Coronary artery (tissue), 2 donors: ENCODE measurements at regions not wholly inside any gene's neighbourhood (a gene's known extent, or its start where the extent isn't known, plus 50 kb on each side); places are given as distances from the start of the nearest gene placed in this dataset.

Source experiments
- DNase-seq: peaks from one replicate; pipeline ENCODE4 v3.0.0-alpha.2; 2017; ENCODE audit warnings: low spot score
- H3K27ac ChIP-seq, 2 donors: fragments of 200-600 bp; sonication (generic); one replicate each; pipeline ENCODE4 v1.5.1; 2016 to 2019
- H3K4me3 ChIP-seq: fragments of 200-600 bp; sonication (generic); 2 replicates; pipeline ENCODE4 v1.5.1; 2016; ENCODE audit warnings: mild to moderate bottlenecking, moderate library complexity
- CTCF ChIP-seq: fragments of 200-600 bp; sonication (generic); IDR thresholded peaks from one replicate; pipeline ENCODE4 v1.5.1; 2019; ENCODE audit warnings: antibody characterized with exemption

GRCh38 chr12:67471810-67472209 lies 176.7 kb upstream of the DYRK2 start:
- DNase-seq, result no peak
- no peak overlapping the region for H3K4me3 ChIP-seq
- no peak for TF ChIP-seq CTCF
- H3K27ac ChIP-seq, result no peak overlapping the region

DNA sequence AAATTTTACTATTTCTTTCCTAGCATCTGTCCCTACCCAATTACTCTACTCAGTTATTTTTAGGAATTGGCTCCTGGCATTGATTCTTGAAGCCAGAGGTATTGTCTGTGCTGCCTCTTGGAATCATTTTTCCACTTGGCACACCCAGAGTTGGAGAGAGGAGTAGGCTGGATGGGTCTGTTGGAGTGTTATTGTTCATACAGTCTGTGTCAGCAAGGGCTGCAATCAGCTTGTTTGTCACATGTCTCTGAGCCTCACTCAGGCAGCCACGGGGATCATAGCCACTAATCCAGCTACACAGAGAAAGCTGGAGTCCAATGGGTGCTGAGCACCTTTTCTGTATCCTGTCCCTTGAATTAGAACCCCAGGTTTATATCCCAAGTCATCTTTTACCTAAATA lies 176.0 kb upstream of the DYRK2 start:
- no peak for TF ChIP-seq CTCF
- H3K4me3 ChIP-seq, result no peak overlapping the region
- no peak for DNase-seq
- H3K27ac ChIP-seq, result no peak overlapping the region

DNA sequence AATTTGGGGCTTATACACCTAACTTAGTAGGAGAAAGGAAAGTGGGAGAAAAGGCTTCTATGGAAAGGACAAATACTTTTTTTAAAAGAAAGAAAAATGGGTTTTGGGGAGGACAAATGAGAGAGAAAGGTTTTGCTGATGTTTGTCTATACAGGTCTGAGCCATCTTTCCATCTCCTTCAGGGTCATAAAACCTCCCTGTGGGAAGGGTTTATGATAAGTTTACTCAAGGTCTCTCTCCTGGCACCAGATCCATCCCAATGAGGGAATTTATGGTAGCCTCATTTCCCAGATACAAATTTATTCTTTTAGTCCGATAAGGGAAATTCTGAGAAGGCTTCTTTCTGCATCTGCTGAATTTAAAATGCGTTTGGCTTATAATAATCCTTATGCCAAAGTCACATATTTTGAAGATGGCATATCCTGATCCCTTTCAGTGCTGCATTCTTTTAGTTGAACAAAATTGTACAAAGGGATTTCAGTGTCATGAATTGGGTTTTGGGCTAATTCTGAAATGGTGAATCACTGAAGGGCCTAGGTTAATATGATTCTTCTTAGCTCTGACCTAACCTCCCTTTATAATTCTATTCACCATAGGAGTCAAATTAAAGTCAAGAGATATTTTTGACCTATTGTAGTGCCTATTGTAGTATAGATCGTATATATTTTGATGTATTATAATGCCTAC lies 173.5 kb upstream of the DYRK2 start:
- TF ChIP-seq CTCF, result no peak
- Histone ChIP-seq H3K27ac (no peak overlapping the region), H3K4me3 (no peak overlapping the region)
- no peak for DNase-seq

DNA sequence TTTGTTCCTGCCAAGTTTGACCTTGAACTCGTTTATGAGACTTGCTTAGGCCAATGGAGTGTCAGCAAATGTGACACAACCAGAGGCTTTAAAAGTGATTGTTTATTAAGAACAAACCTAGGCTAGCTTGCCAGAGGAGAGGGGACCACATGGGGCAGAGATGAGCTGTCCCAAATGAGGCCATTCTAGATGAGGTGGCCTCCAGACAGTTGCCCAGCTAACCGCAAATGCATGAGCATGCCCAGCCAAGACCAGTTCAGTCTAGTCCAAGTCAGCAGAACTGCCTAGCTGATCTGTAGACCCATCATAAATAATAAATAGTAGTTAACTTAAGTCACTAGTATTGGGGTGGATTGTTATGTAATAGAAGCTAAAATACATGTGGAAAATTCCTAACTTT lies 172.8 kb upstream of the DYRK2 start:
- DNase-seq, result no peak
- no peak for TF ChIP-seq CTCF
- Histone ChIP-seq H3K27ac (no peak overlapping the region), H3K4me3 (no peak overlapping the region)

DNA sequence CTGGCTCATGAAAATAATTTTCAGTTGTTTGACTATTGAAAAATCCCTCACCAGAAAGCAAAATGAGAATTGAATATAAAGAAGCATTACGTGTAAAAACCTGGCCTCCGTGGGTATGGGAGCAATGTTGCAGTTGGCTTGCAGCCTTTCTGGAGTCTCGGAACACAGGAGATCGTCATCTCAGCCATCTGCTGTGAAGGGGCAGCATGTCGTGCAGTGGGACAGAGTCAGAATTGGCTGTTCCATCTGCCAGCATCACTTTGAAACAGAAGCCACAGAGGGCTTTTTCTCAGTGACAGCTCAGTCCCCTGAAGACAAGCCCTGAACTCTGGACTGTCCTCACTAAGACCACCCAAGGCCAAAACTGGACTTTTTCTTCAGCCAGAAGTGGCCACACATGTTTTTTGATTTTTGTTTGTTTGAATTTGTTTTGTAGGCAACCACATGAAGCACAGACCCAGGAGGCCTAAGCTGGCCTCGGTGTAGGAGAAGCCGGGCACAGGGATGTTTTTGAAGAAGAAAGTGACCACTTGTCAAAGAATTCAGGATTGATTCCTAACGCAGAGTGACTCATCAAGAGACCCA lies 170.8 kb upstream of the DYRK2 start:
- no peak overlapping the region for H3K27ac ChIP-seq
- no peak overlapping the region for H3K4me3 ChIP-seq
- DNase-seq, result no peak
- no peak for TF ChIP-seq CTCF

- no peak for TF ChIP-seq CTCF
- no peak for DNase-seq
- Histone ChIP-seq H3K4me3 (no peak overlapping the region), H3K27ac (no peak overlapping the region)
Measured at GRCh38 chr12:67482751-67483661, 165.5 kb upstream of the DYRK2 start.
